Calu3 (cell line): ENCODE measurements at regions not wholly inside any gene's neighbourhood (a gene's known extent, or its start where the extent isn't known, plus 50 kb on each side); places are given as distances from the start of the nearest gene placed in this dataset.

Experiments
- BruUV-seq: library from RNA; stranded (reverse); fragments of 400-500 nt; replicated peaks from 2 replicates; lab custom pipeline; 2021; lab: Mats Ljungman, UMichigan
- CTCF ChIA-PET: fragments of 300-600 bp; sonication (Branson Sonifier 250); formaldehyde crosslinking; loops from one replicate; lab custom pipeline; 2022; ENCODE audit warnings: antibody characterized with exemption; lab: Charles Lee
- DNase-seq: peaks from one replicate; pipeline ENCODE4 v3.0.0; 2022
- H3K27ac Mint-ChIP-seq: one replicate; pipeline ENCODE4 v1.8.0; 2022; ENCODE audit warnings: mixed read lengths; ENCODE audit not compliant: unreplicated experiment
- H3K27me3 Mint-ChIP-seq: one replicate; pipeline ENCODE4 v1.8.0; 2022; ENCODE audit warnings: mixed read lengths; ENCODE audit not compliant: unreplicated experiment
- H3K36me3 Mint-ChIP-seq: one replicate; pipeline ENCODE4 v1.8.0; 2022; ENCODE audit warnings: mild to moderate bottlenecking, moderate library complexity, mixed read lengths; ENCODE audit not compliant: insufficient read depth, unreplicated experiment
- H3K4me1 Mint-ChIP-seq: one replicate; pipeline ENCODE4 v1.8.0; 2022; ENCODE audit warnings: mild to moderate bottlenecking, low read depth, mixed read lengths; ENCODE audit not compliant: unreplicated experiment
- H3K4me3 Mint-ChIP-seq: one replicate; pipeline ENCODE4 v1.8.0; 2022; ENCODE audit warnings: mild to moderate bottlenecking, low read depth, moderate library complexity, mixed read lengths; ENCODE audit not compliant: unreplicated experiment
- H3K9me3 Mint-ChIP-seq: one replicate; pipeline ENCODE4 v1.8.0; 2022; ENCODE audit warnings: low read depth, mixed read lengths; ENCODE audit not compliant: unreplicated experiment
- CTCF ChIP-seq: fragments of 200-600 bp; IDR thresholded peaks from one replicate; pipeline ENCODE4 v1.8.0; 2022; ENCODE audit warnings: antibody characterized with exemption; ENCODE audit not compliant: unreplicated experiment
- intact Hi-C: fragments of 100-400 bp; cut with micrococcal nuclease; formaldehyde crosslinking; loops from one replicate; pipeline ENCODE4 v1.10.0; 2022; ENCODE audit not compliant: unreplicated experiment

GRCh38 chr12:124688356-124688992 is 121.1 kb upstream of the NCOR2 start:
- intact Hi-C loops: no loop called here
- H3K27me3 Mint-ChIP-seq: no peaks in the 10 kb centered on the region
- H3K9me3 Mint-ChIP-seq: no peaks in the 10 kb centered on the region
- TF ChIP-seq CTCF: no peak
- BruUV-seq: no TSS peak
- peak overlapping the region; percentile 14 for H3K27ac Mint-ChIP-seq
- H3K36me3 Mint-ChIP-seq: peaks cover 5% of the 10 kb centered on the region
- H3K4me1 Mint-ChIP-seq: peaks cover 53% of the 10 kb centered on the region
- CTCF ChIA-PET: interaction anchor here (0.6 kb wide), 2 partner anchors 18 to 39 kb away, joined by 3 read pairs; no protein-coding TSS in a partner anchor
- no peak overlapping the region for H3K4me3 Mint-ChIP-seq
- no peak for DNase-seq

- CTCF ChIA-PET: interaction anchor here (0.6 kb wide), 1 partner anchor 17 kb away, joined by 3 read pairs; no protein-coding TSS in a partner anchor
- H3K4me1 Mint-ChIP-seq: peaks cover 59% of the 10 kb centered on the region
- peaks cover 10% of the 10 kb centered on the region for H3K36me3 Mint-ChIP-seq
- H3K9me3 Mint-ChIP-seq: no peaks in the 10 kb centered on the region
- DNase-seq: no peak
- BruUV-seq: no TSS peak
- intact Hi-C loops: no loop called here
- no peaks in the 10 kb centered on the region for H3K27me3 Mint-ChIP-seq
- TF ChIP-seq CTCF: no peak
- H3K27ac Mint-ChIP-seq: no peak overlapping the region
- H3K4me3 Mint-ChIP-seq: no peak overlapping the region
These were observed 120.5 kb upstream of the NCOR2 start for GRCh38 chr12:124687917-124688316.

GRCh38 chr12:124687174-124687902 is 119.9 kb upstream of the NCOR2 start:
- no peak for TF ChIP-seq CTCF
- no TSS peak for BruUV-seq
- Mint-ChIP-seq H3K9me3 (no peaks in the 10 kb centered on the region), H3K27ac (peak overlapping the region; percentile 6), H3K4me3 (no peak overlapping the region), H3K27me3 (no peaks in the 10 kb centered on the region), H3K36me3 (peaks cover 16% of the 10 kb centered on the region), H3K4me1 (peaks cover 65% of the 10 kb centered on the region)
- CTCF ChIA-PET: interaction anchor here (0.6 kb wide), 1 partner anchor 17 kb away, joined by 3 read pairs; no protein-coding TSS in a partner anchor
- DNase-seq: no peak
- intact Hi-C loops: no loop called here

- TF ChIP-seq CTCF: no peak
- H3K27ac Mint-ChIP-seq: peak overlapping the region; percentile 6
- no peak for DNase-seq
- no TSS peak for BruUV-seq
- peaks cover 16% of the 10 kb centered on the region for H3K36me3 Mint-ChIP-seq
- CTCF ChIA-PET: no interaction called here
- no peaks in the 10 kb centered on the region for H3K27me3 Mint-ChIP-seq
- intact Hi-C loops: no loop called here
- no peaks in the 10 kb centered on the region for H3K9me3 Mint-ChIP-seq
- H3K4me3 Mint-ChIP-seq: no peak overlapping the region
- H3K4me1 Mint-ChIP-seq: peaks cover 72% of the 10 kb centered on the region
These were observed 119.2 kb upstream of the NCOR2 start for GRCh38 chr12:124686370-124687173.
